PC-9 (cell line): ENCODE measurements at regions not wholly inside any gene's neighbourhood (a gene's known extent, or its start where the extent isn't known, plus 50 kb on each side); places are given as distances from the start of the nearest gene placed in this dataset.
A peak's percentile ranks its signal among the peaks of the same experiment; 100 is the strongest.

Source experiments
- BruUV-seq: library from RNA; stranded (reverse); fragments of 400-500 nt; replicated peaks from 2 replicates; lab custom pipeline; 2021; lab: Mats Ljungman, UMichigan
- CTCF ChIA-PET: fragments of 300-600 bp; sonication (Branson Sonifier 250); formaldehyde crosslinking; loops from one replicate; lab custom pipeline; 2022; ENCODE audit warnings: antibody characterized with exemption; lab: Charles Lee
- POLR2A ChIA-PET: fragments of 300-600 bp; sonication (Branson Sonifier 250); formaldehyde crosslinking; loops from one replicate; lab custom pipeline; 2022; ENCODE audit warnings: antibody characterized with exemption; ENCODE audit not compliant: unreplicated experiment; lab: Charles Lee
- DNase-seq, 2 experiments: peaks; one replicate each; pipeline versions ENCODE4 v3.0.0 to v3.0.0-alpha.2; 2015 to 2022; ENCODE audit warnings: mixed read lengths in 1 of 2
- H2AFZ ChIP-seq: fragments of 200-600 bp; sonication (generic); 2 replicates; pipeline ENCODE4 v1.8.1; 2017; ENCODE audit warnings: antibody characterized with exemption
- H3F3A ChIP-seq: fragments of 200-600 bp; sonication (generic); 2 replicates; pipeline ENCODE4 v1.8.1; 2017; ENCODE audit warnings: antibody characterized with exemption, mild to moderate bottlenecking, low read depth; ENCODE audit not compliant: insufficient read depth
- H3K27ac ChIP-seq: fragments of 200-600 bp; sonication (generic); 2 replicates; pipeline ENCODE4 v1.6.1; 2016; ENCODE audit warnings: mixed run types
- H3K27me3 ChIP-seq: fragments of 200-600 bp; sonication (generic); 2 replicates; pipeline ENCODE4 v1.6.1; 2016; ENCODE audit warnings: low read depth, mixed run types; ENCODE audit not compliant: insufficient read depth
- H3K36me3 ChIP-seq: fragments of 200-600 bp; sonication (generic); 2 replicates; pipeline ENCODE4 v1.6.1; 2016; ENCODE audit warnings: low read depth, mixed run types
- H3K4me1 ChIP-seq: fragments of 200-600 bp; sonication (generic); replicated peaks from 2 replicates; pipeline ENCODE4 v1.6.1; 2016; ENCODE audit warnings: mixed run types; ENCODE audit not compliant: insufficient read depth
- H3K4me2 ChIP-seq: fragments of 200-600 bp; sonication (generic); 2 replicates; pipeline ENCODE4 v1.6.1; 2017; ENCODE audit warnings: mixed run types
- H3K4me3 ChIP-seq: fragments of 200-600 bp; sonication (generic); 2 replicates; pipeline ENCODE4 v1.6.1; 2016; ENCODE audit warnings: mixed run types
- H3K79me2 ChIP-seq: fragments of 200-600 bp; sonication (generic); 2 replicates; pipeline ENCODE4 v1.6.1; 2017; ENCODE audit warnings: low read depth, mixed run types
- H3K9me2 ChIP-seq: fragments of 200-600 bp; sonication (generic); 2 replicates; pipeline ENCODE4 v1.8.1; 2017; ENCODE audit warnings: mild to moderate bottlenecking; ENCODE audit not compliant: insufficient read depth
- H3K9me3 ChIP-seq: fragments of 200-600 bp; sonication (generic); 2 replicates; pipeline ENCODE4 v1.8.1; 2016; ENCODE audit warnings: low read depth; ENCODE audit not compliant: insufficient read depth
- H4K20me1 ChIP-seq: fragments of 200-600 bp; sonication (generic); 2 replicates; pipeline ENCODE4 v1.8.1; 2017; ENCODE audit not compliant: insufficient read depth
- EZH2 ChIP-seq: fragments of 200-600 bp; sonication (generic); IDR thresholded peaks from 2 replicates; pipeline ENCODE4 v1.8.0; 2017; ENCODE audit warnings: antibody characterized with exemption, low read depth
- intact Hi-C: fragments of 100-400 bp; cut with micrococcal nuclease; formaldehyde crosslinking; loops from one replicate; pipeline ENCODE4 v1.10.0; 2022; ENCODE audit not compliant: unreplicated experiment
- TF ChIP-seq, protein P1 (sequence below): fragments of 200-600 bp; sonication (generic); conservative IDR thresholded peaks from 2 replicates; pipeline ENCODE4 v1.6.1; 2017; ENCODE audit warnings: mixed run types, antibody characterized with exemption, mild to moderate bottlenecking, moderate library complexity

DNA sequence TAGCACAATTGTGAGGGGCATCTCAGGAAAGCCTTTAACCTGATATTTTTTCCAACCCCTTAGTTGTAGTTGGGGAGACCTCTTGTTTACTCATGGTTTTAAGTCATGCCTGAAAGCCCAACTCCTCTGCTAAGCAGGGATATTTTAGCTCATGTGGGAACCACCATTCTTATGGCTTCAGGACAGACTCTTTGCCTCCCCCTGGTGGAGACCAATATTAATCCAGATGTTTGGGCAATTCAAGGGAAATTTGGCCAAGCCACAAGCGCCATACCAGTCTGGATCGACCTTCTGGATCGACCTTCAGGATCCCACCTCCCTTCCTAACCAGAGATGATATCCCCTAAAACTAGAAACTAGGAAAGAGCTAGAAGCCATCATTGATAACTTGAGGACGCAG is 211.2 kb downstream of the C6orf118 start:
- no peak for TF ChIP-seq EZH2
- TF ChIP-seq, protein P1, sequence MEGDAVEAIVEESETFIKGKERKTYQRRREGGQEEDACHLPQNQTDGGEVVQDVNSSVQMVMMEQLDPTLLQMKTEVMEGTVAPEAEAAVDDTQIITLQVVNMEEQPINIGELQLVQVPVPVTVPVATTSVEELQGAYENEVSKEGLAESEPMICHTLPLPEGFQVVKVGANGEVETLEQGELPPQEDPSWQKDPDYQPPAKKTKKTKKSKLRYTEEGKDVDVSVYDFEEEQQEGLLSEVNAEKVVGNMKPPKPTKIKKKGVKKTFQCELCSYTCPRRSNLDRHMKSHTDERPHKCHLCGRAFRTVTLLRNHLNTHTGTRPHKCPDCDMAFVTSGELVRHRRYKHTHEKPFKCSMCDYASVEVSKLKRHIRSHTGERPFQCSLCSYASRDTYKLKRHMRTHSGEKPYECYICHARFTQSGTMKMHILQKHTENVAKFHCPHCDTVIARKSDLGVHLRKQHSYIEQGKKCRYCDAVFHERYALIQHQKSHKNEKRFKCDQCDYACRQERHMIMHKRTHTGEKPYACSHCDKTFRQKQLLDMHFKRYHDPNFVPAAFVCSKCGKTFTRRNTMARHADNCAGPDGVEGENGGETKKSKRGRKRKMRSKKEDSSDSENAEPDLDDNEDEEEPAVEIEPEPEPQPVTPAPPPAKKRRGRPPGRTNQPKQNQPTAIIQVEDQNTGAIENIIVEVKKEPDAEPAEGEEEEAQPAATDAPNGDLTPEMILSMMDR = peak; percentile 51
- H3K4me2 ChIP-seq = no peak overlapping the region
- BruUV-seq = no TSS peak
- no peaks in the 10 kb centered on the region for H3K79me2 ChIP-seq
- no peak overlapping the region for H3K4me3 ChIP-seq
- no peaks in the 10 kb centered on the region for H3K9me3 ChIP-seq
- no peaks in the 10 kb centered on the region for H3F3A ChIP-seq
- no peak overlapping the region for H3K27ac ChIP-seq
- H3K9me2 ChIP-seq = no peaks in the 10 kb centered on the region
- no peaks in the 10 kb centered on the region for H3K36me3 ChIP-seq
- DNase-seq = no peak
- H2AFZ ChIP-seq = no peak overlapping the region
- intact Hi-C loops = no loop called here
- no peaks in the 10 kb centered on the region for H4K20me1 ChIP-seq
- no peaks in the 10 kb centered on the region for H3K27me3 ChIP-seq
- CTCF ChIA-PET = no interaction called here
- POLR2A ChIA-PET = no interaction called here
- no peaks in the 10 kb centered on the region for H3K4me1 ChIP-seq

DNA sequence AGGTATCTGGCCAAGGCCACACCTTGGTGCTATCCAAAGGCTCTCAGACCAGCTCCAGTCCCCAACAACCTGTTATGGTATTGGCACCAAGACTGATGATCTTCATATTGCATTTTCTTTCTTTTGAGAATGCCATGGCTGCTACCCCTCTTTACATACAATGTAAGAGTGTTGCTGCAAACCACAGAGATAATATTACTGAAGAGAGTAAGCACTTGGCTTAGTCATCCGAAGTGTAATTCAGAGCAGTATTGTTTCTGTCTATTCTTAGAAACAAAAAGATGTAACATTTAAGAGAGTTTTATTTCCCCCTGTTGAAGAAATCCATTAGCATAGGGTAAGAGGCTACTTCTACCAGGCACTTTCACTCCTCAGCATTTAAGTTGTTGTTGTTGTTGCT is 212.5 kb downstream of the C6orf118 start:
- no peaks in the 10 kb centered on the region for H4K20me1 ChIP-seq
- no peak overlapping the region for H2AFZ ChIP-seq
- no peak for DNase-seq
- CTCF ChIA-PET = no interaction called here
- H3K4me1 ChIP-seq = no peaks in the 10 kb centered on the region
- H3K9me3 ChIP-seq = no peaks in the 10 kb centered on the region
- TF ChIP-seq EZH2 = no peak
- TF ChIP-seq, protein P1 = no peak
- intact Hi-C loops = no loop called here
- H3K36me3 ChIP-seq = no peaks in the 10 kb centered on the region
- POLR2A ChIA-PET = no interaction called here
- no peak overlapping the region for H3K4me2 ChIP-seq
- H3F3A ChIP-seq = no peaks in the 10 kb centered on the region
- no peaks in the 10 kb centered on the region for H3K9me2 ChIP-seq
- no peaks in the 10 kb centered on the region for H3K79me2 ChIP-seq
- BruUV-seq = no TSS peak
- H3K4me3 ChIP-seq = no peak overlapping the region
- H3K27ac ChIP-seq = no peak overlapping the region
- no peaks in the 10 kb centered on the region for H3K27me3 ChIP-seq

DNA sequence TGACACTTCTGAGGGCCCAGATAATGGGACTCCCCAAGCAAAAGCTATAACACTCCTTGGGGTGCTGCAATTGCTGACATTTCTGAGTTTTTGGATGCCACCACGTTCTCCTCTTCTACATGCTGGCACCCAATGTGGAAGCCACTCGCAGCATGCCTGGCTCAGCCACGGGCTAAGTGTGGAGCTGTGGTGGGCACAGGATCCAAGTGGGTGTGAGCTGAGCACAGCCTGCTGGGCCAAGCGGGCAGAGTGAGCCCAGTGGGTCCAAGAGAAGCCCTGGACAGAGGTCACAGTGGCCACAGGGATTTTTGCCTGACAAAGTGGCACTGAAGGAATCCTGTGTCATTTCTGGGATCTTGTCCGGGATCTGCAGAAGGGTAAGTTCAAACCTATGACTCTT is 213.2 kb downstream of the C6orf118 start:
- Histone ChIP-seq H3K36me3 (no peaks in the 10 kb centered on the region), H3K4me2 (no peak overlapping the region), H3K9me3 (no peaks in the 10 kb centered on the region), H2AFZ (no peak overlapping the region), H3K4me1 (no peaks in the 10 kb centered on the region), H3F3A (no peaks in the 10 kb centered on the region), H3K79me2 (no peaks in the 10 kb centered on the region), H3K27ac (no peak overlapping the region), H3K9me2 (no peaks in the 10 kb centered on the region), H3K27me3 (no peaks in the 10 kb centered on the region), H4K20me1 (no peaks in the 10 kb centered on the region), H3K4me3 (no peak overlapping the region)
- BruUV-seq = no TSS peak
- POLR2A ChIA-PET = no interaction called here
- DNase-seq = no peak
- no peak for TF ChIP-seq EZH2
- TF ChIP-seq, protein P1 = no peak
- intact Hi-C loops = no loop called here
- CTCF ChIA-PET = no interaction called here
